D721Med (cell line): ENCODE measurements at regions not wholly inside any gene's neighbourhood (a gene's known extent, or its start where the extent isn't known, plus 50 kb on each side); places are given as distances from the start of the nearest gene placed in this dataset.

ENCODE experiments used
- DNase-seq: peaks from one replicate; pipeline ENCODE4 v3.0.0; 2011; ENCODE audit warnings: low spot score; ENCODE audit not compliant: insufficient read length
- FAIRE-seq: peaks from 2 replicates; lab custom pipeline; 2011; peaks lifted over from hg19 to GRCh38; lab: Jason Lieb, UNC
- CTCF ChIP-seq: IDR thresholded peaks from 2 replicates; pipeline ENCODE4 v1.5.1; 2012; ENCODE audit warnings: mild to moderate bottlenecking, control low read depth; ENCODE audit not compliant: insufficient read depth; ENCODE audit errors: missing control alignments

GRCh38 chr5:118193194-118193905 is 795.0 kb downstream of the DTWD2 start:
- DNase-seq (no peak), FAIRE-seq (no peak)
- TF ChIP-seq CTCF: no peak

- no peak for TF ChIP-seq CTCF
- DNase-seq (no peak), FAIRE-seq (no peak)
These were observed 803.3 kb downstream of the DTWD2 start for GRCh38 chr5:118185018-118185417.

- no peak for DNase-seq
- no peak for TF ChIP-seq CTCF
- FAIRE-seq: no peak
These were observed 812.2 kb downstream of the DTWD2 start for GRCh38 chr5:118176146-118176545.

GRCh38 chr5:118174671-118175070 is 813.7 kb downstream of the DTWD2 start:
- no peak for TF ChIP-seq CTCF
- no peak for DNase-seq

GRCh38 chr5:118173340-118173739 is 815.0 kb downstream of the DTWD2 start:
- DNase-seq (no peak), FAIRE-seq (no peak)
- no peak for TF ChIP-seq CTCF

More at GRCh38 chr5:118174671-118175070, 813.7 kb downstream of the DTWD2 start:
- no peak for FAIRE-seq

GRCh38 chr5:118165619-118166018 is 822.7 kb downstream of the DTWD2 start:
- DNase-seq (no peak), FAIRE-seq (no peak)
- TF ChIP-seq CTCF: no peak

- TF ChIP-seq CTCF: no peak
- no peak for FAIRE-seq
- no peak for DNase-seq
These were observed 832.2 kb downstream of the DTWD2 start for GRCh38 chr5:118156181-118156580.
